ENCODE measurements at regions not wholly inside any gene's neighbourhood (a gene's known extent, or its start where the extent isn't known, plus 50 kb on each side); places are given as distances from the start of the nearest gene placed in this dataset.

DNA sequence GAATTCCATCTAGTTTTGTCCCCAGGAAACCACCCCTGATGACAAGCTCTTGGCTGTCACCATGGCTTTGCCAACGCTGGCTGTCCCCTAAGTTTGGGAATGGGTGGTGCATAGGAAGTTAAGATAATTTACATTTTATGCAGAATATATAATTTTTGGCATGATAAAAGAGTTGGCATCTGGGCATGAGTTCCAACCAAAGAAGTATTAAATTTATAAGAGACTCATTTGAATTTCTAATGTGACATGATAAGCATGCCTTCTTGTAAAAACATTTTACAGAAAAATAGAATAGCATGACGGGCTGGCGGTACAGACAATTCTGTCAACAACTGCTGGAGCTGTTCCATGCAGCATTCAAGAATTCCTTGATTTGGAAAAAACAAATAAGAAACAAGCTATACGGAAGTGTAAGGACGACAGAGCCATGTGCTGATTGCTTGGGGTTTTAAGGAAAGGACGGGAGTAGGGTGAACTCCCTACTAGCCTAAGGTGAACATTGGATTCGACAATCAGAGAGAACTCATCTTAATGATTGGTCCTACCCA lies 106.8 kb upstream of the C1orf21 start:
- TF ChIP-seq EZH2phosphoT487 (IDR thresholded peaks at IDR 0.05; ENCODE audit: low read depth, severe bottlenecking, unreplicated experiment) (no peak), EZH2 (IDR thresholded peaks at IDR 0.05; ENCODE audit: borderline replicate concordance) (no peak)
- TF ChIP-seq, protein P1, sequence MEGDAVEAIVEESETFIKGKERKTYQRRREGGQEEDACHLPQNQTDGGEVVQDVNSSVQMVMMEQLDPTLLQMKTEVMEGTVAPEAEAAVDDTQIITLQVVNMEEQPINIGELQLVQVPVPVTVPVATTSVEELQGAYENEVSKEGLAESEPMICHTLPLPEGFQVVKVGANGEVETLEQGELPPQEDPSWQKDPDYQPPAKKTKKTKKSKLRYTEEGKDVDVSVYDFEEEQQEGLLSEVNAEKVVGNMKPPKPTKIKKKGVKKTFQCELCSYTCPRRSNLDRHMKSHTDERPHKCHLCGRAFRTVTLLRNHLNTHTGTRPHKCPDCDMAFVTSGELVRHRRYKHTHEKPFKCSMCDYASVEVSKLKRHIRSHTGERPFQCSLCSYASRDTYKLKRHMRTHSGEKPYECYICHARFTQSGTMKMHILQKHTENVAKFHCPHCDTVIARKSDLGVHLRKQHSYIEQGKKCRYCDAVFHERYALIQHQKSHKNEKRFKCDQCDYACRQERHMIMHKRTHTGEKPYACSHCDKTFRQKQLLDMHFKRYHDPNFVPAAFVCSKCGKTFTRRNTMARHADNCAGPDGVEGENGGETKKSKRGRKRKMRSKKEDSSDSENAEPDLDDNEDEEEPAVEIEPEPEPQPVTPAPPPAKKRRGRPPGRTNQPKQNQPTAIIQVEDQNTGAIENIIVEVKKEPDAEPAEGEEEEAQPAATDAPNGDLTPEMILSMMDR (IDR thresholded peaks at IDR 0.05; ENCODE audit: poor library complexity), result no peak

Measured in hepatocyte (in vitro differentiated cells).